ENCODE measurements at regions not wholly inside any gene's neighbourhood (a gene's known extent, or its start where the extent isn't known, plus 50 kb on each side); places are given as distances from the start of the nearest gene placed in this dataset.

GRCh38 chr4:62806816-62807215 is 1602.4 kb downstream of the TECRL start:
- Histone ChIP-seq H3K4me3 (no peak overlapping the region), H3K27me3 (no peaks in the 10 kb centered on the region), H3K27ac (no peak overlapping the region), H3K4me1 (ENCODE audit: insufficient read depth) (no peaks in the 10 kb centered on the region), H3K9me3 (no peaks in the 10 kb centered on the region), H3K36me3 (no peaks in the 10 kb centered on the region)
- intact Hi-C loops (cut with DNase I) = no loop called here
- TF ChIP-seq EP300 (IDR thresholded peaks at IDR 0.05) (no peak), POLR2A (IDR thresholded peaks at IDR 0.05) (no peak), CTCF (IDR thresholded peaks at IDR 0.05) (no peak)
- 88 to 93% (median 92%) methylated on average over 5 of the region's 5 CpGs for WGBS, 3 donors
- DNase-seq = no peak

GRCh38 chr4:62804075-62804474 is 1603.9 kb downstream of the ADGRL3 start:
- H3K27ac ChIP-seq = no peak overlapping the region
- no peaks in the 10 kb centered on the region for H3K36me3 ChIP-seq
- H3K9me3 ChIP-seq = no peaks in the 10 kb centered on the region
- intact Hi-C loops (cut with DNase I) = no loop called here
- DNase-seq = no peak
- no peaks in the 10 kb centered on the region for H3K4me1 ChIP-seq (ENCODE audit: insufficient read depth)
- H3K4me3 ChIP-seq = no peak overlapping the region
- TF ChIP-seq CTCF (IDR thresholded peaks at IDR 0.05) (no peak), EP300 (IDR thresholded peaks at IDR 0.05) (no peak), POLR2A (IDR thresholded peaks at IDR 0.05) (no peak)
- 87 to 94% (median 88%) methylated on average over 2 of the region's 2 CpGs for WGBS, 3 donors
- H3K27me3 ChIP-seq = no peaks in the 10 kb centered on the region

GRCh38 chr4:62797221-62797620 is 1597.1 kb downstream of the ADGRL3 start:
- intact Hi-C loops (cut with DNase I) = no loop called here
- DNase-seq = no peak
- Histone ChIP-seq H3K4me3 (no peak overlapping the region), H3K36me3 (no peaks in the 10 kb centered on the region), H3K27me3 (no peaks in the 10 kb centered on the region), H3K4me1 (ENCODE audit: insufficient read depth) (no peaks in the 10 kb centered on the region), H3K27ac (no peak overlapping the region), H3K9me3 (no peaks in the 10 kb centered on the region)
- WGBS, 3 donors = 75 to 91% (median 91%) methylated on average over 1 of the region's 1 CpG
- TF ChIP-seq EP300 (IDR thresholded peaks at IDR 0.05) (no peak), POLR2A (IDR thresholded peaks at IDR 0.05) (no peak), CTCF (IDR thresholded peaks at IDR 0.05) (no peak)

GRCh38 chr4:62791386-62791785 is 1591.3 kb downstream of the ADGRL3 start:
- Histone ChIP-seq H3K9me3 (no peaks in the 10 kb centered on the region), H3K36me3 (no peaks in the 10 kb centered on the region), H3K27ac (no peak overlapping the region), H3K27me3 (no peaks in the 10 kb centered on the region), H3K4me3 (no peak overlapping the region), H3K4me1 (ENCODE audit: insufficient read depth) (no peaks in the 10 kb centered on the region)
- TF ChIP-seq CTCF (IDR thresholded peaks at IDR 0.05) = no peak
- TF ChIP-seq EP300 (IDR thresholded peaks at IDR 0.05) = no peak
- TF ChIP-seq POLR2A (IDR thresholded peaks at IDR 0.05) = no peak
- WGBS, 3 donors = 87 to 91% (median 89%) methylated on average over 2 of the region's 2 CpGs
- intact Hi-C loops (cut with DNase I) = no loop called here
- DNase-seq = no peak

Data from ovary (tissue), 7 donors.